ENCODE measurements at regions not wholly inside any gene's neighbourhood (a gene's known extent, or its start where the extent isn't known, plus 50 kb on each side); places are given as distances from the start of the nearest gene placed in this dataset.
"Not testable (repeated sequence)": the region's sequence is repeated elsewhere in the genome, so short reads cannot be mapped to it uniquely, and the experiment has no call there.

GRCh38 chr14:89096946-89097345 lies 272.5 kb downstream of the TTC8 start:
- H3K4me3 ChIP-seq, result no peak overlapping the region
- H3K27ac ChIP-seq, result no peak overlapping the region
- H3K9me3 ChIP-seq, result no peaks in the 10 kb centered on the region
- H3K36me3 ChIP-seq, result no peaks in the 10 kb centered on the region
- intact Hi-C loops (cut with DNase I; ENCODE audit: low total_unique reads) (no loop called here), in situ Hi-C loops (cut with MboI; ENCODE audit: low pct_ligation_motif_present in 1 of 4, low pct_unique_long_range_greater_than_20kb in 1 of 4, low sequenced_read_pairs in 3 of 4) (no loop called here)
- no peak for DNase-seq
- no peaks in the 10 kb centered on the region for H3K27me3 ChIP-seq
- 76% methylated on average over 2 to 9 of the region's 9 CpGs for WGBS, 2 donors (ENCODE audit: low coverage in 1 of 2)
- no peak for TF ChIP-seq EP300 (IDR thresholded peaks at IDR 0.05; ENCODE audit: low read depth)
- no peaks in the 10 kb centered on the region for H3K4me1 ChIP-seq

- no peaks in the 10 kb centered on the region for H3K9me3 ChIP-seq
- 66 to 69% methylated on average over 2 of the region's 2 CpGs for WGBS, 2 donors (ENCODE audit: low coverage in 1 of 2)
- in situ Hi-C loops (cut with MboI; ENCODE audit: low pct_ligation_motif_present in 1 of 4, low pct_unique_long_range_greater_than_20kb in 1 of 4, low sequenced_read_pairs in 3 of 4), result no loop called here
Measured at GRCh38 chr14:89098254-89098653, 273.8 kb downstream of the TTC8 start.

GRCh38 chr14:89104171-89104817 lies 279.8 kb downstream of the TTC8 start:
- H3K36me3 ChIP-seq; DNase-seq; H3K4me3 ChIP-seq; intact Hi-C loops (cut with DNase I; ENCODE audit: low total_unique reads); H3K27me3 ChIP-seq; in situ Hi-C loops (cut with MboI; ENCODE audit: low pct_ligation_motif_present in 1 of 4, low pct_unique_long_range_greater_than_20kb in 1 of 4, low sequenced_read_pairs in 3 of 4); H3K27ac ChIP-seq; H3K4me1 ChIP-seq; H3K9me3 ChIP-seq: not testable (repeated sequence)
- WGBS, 2 donors (ENCODE audit: low coverage in 1 of 2), result 75% methylated on average over 9 of the region's 10 CpGs; no CpG with 5 or more reads in 1 of the 2 donors

More at GRCh38 chr14:89098254-89098653, 273.8 kb downstream of the TTC8 start:
- H3K4me1 ChIP-seq, result no peaks in the 10 kb centered on the region
- no peaks in the 10 kb centered on the region for H3K36me3 ChIP-seq
- no peak overlapping the region for H3K4me3 ChIP-seq
- intact Hi-C loops (cut with DNase I; ENCODE audit: low total_unique reads), result no loop called here
- TF ChIP-seq POLR2A (IDR thresholded peaks at IDR 0.05), result no peak
- no peaks in the 10 kb centered on the region for H3K27me3 ChIP-seq
- DNase-seq, result no peak
- no peak overlapping the region for H3K27ac ChIP-seq

GRCh38 chr14:89104861-89105260 lies 280.4 kb downstream of the TTC8 start:
- H3K27me3 ChIP-seq; H3K4me1 ChIP-seq; H3K9me3 ChIP-seq; DNase-seq; H3K27ac ChIP-seq; in situ Hi-C loops (cut with MboI; ENCODE audit: low pct_ligation_motif_present in 1 of 4, low pct_unique_long_range_greater_than_20kb in 1 of 4, low sequenced_read_pairs in 3 of 4); intact Hi-C loops (cut with DNase I; ENCODE audit: low total_unique reads); H3K4me3 ChIP-seq; H3K36me3 ChIP-seq: not testable (repeated sequence)
- WGBS, 2 donors (ENCODE audit: low coverage in 1 of 2), result 82 to 100% methylated on average over 1 to 4 of the region's 4 CpGs

Measured in transverse colon (tissue), 4 donors.